NCI-H2029 (cell line): ENCODE measurements at regions not wholly inside any gene's neighbourhood (a gene's known extent, or its start where the extent isn't known, plus 50 kb on each side); places are given as distances from the start of the nearest gene placed in this dataset.
"Not testable (repeated sequence)": the region's sequence is repeated elsewhere in the genome, so short reads cannot be mapped to it uniquely, and the experiment has no call there.

Source experiments
- DNase-seq: peaks from one replicate; lab custom pipeline; 2025; lab: John Stamatoyannopoulos, UW

DNA sequence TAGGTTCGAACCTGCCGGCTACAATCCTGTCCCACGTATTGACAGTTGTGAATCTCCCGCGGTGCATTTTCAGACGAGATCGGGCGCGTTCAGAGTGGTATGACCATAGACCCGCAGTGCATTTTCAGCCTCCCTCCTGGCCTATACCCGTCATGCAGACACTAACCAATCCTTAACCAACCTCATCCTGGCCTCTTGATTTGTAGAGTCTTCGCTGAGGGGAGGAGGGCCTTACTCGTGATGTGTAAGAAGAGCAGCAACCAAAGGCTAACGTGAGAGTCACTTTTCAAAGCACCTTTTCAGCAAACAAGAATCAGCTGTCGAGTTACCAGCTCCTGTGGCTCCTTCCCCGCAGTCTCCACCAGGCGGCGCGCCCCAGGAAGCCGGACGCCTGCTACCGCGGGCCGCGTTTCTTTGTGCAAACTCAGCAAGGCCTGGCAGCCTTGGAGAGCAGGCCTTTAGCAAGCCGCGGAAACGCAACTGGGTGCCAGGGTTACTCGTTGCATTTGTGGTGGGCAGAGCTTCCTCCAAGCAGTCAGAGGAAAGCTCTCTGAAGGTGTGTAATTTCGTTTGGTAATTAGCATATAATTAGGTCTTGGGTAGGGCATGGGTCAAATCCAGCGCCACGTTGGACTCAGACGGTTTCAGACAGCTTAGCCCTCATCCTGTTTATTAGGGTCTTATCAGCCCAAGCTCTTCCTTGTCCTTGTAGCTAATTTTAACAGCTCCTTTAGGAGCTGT, 139.8 kb downstream of the OR2B2 start:
- DNase-seq = peak; percentile 77

DNA sequence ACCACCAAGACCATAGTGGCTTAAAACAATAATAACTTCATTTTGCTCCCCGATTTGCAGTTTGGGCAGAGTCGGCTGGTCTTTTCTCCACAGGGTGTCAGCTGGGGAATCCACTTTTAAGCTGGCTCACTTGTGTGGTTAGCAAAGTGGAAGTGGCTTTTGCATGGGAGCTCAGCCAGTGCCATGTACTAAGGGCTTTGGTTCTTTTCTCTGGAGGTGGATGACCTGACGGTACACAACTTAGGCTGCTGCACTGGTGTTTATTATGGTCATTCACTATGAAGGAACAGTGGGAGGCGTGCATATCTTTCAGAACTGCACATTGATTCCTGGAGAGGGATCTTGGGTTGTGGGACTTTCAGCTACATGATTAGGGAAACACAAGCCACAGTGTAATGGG, 141.0 kb downstream of the OR2B2 start:
- no peak for DNase-seq

DNA sequence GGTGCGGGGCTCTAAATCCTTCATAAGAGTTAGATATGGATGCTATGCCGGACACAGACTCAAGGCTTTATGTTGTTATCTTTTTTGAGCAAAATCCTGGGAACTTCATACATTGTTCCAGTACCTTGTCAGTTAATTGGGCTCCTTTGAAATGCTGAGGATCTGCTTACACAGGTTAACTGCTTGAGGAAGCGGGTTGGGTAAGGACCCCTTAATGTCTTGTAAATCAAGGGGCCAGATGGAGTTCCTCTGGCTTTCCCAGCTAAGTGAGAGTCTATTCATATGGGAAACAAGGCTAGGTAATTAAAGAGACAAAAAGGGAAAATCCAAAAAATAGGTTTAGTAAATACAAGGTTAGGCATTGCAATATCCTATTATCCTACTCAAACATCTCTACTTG, 141.5 kb downstream of the OR2B2 start:
- DNase-seq = no peak

DNA sequence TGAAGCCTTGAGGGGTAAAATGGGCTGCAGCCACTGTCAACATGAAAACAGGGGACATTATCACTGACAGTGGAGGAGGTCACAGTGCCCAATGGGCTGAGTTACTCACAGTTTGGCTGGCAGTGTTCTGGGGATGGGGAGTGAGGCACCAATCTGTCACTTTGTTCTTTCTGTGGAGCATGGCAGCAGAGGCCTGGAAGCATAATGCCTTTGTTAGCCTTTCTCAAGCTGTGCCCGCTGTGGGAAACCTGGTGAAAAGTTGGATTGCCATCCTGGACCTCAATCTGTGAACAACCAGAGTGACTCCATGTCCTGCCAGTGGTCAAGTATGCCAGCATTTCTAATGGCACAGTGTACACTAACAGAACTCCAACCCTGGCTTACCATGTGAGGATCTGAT, 143.6 kb downstream of the OR2B2 start:
- DNase-seq = no peak

DNA sequence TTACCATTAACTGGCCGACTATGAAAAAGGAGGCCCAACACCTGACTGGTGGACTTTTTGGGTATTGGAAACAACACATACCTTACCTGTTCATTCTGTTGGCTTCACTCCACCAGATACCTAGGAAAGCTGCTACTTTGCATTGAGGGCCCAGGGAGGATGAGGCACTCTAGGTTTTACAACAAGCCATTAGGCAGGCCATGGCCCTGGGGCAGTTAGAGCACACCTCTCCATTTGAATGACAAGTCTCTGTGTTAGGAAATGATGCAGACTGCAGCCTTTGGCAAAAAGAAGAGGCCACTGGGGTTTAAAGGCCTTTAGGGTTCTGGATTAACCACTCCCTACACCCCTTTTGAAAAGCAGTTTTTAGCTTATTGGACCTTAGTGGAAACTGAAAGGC, 144.3 kb downstream of the OR2B2 start:
- DNase-seq = no peak

DNA sequence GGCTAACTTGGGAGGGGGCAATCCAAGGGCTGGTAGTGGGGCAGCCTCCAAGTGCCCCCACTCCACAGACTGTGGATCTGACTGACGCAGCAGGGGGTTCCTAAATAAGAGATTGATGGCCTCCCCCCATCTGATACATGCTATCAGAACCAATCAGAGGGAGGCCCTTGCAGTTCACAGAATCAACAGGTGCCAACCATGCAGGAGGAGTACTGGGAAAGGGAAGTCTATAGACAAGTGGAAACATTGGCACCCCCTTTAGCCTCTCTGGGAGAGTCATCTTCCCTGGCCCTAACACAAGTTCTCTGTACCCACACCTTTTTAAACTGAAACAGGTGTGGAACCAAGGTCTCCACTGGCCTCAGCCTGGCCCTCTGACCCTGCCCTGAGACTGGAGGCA, 145.8 kb downstream of the OR2B2 start:
- no peak for DNase-seq

- DNase-seq = no peak
Observed at GRCh38 chr6:27765028-27765590, 147.1 kb downstream of the OR2B2 start.

- no peak for DNase-seq
Observed at GRCh38 chr6:27761391-27761790, 150.8 kb downstream of the OR2B2 start.

GRCh38 chr6:27760464-27760863, 151.7 kb downstream of the OR2B2 start:
- DNase-seq = no peak

- DNase-seq = no peak
Observed at GRCh38 chr6:27759930-27760329, 152.3 kb downstream of the OR2B2 start.

DNA sequence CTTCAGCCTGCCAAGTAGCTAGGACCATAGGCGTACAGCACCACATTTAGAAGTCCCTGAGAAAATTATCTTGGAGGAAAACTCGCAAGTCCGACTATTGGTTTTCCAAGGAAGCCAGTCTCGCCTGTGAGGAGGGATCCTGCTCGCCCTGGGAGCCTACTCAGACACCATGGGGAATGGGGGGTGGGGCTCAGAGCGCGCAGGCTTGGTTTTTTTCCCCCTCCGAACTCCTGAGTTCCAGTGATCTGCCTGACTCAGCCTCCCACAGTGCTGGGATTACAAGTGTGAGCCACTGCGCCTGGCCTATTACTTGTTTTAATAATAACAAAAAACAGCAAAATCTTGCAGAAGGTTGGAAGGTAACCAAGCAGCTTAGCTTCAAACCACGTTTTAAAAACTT, 153.7 kb downstream of the OR2B2 start:
- DNase-seq = no peak

- DNase-seq = no peak
Observed at GRCh38 chr6:27757307-27757706, 154.9 kb downstream of the OR2B2 start.

GRCh38 chr6:27755768-27756167, 156.4 kb downstream of the OR2B2 start:
- DNase-seq = no peak

- DNase-seq = no peak
Observed at GRCh38 chr6:27754408-27754782, 157.8 kb downstream of the OR2B2 start.

DNA sequence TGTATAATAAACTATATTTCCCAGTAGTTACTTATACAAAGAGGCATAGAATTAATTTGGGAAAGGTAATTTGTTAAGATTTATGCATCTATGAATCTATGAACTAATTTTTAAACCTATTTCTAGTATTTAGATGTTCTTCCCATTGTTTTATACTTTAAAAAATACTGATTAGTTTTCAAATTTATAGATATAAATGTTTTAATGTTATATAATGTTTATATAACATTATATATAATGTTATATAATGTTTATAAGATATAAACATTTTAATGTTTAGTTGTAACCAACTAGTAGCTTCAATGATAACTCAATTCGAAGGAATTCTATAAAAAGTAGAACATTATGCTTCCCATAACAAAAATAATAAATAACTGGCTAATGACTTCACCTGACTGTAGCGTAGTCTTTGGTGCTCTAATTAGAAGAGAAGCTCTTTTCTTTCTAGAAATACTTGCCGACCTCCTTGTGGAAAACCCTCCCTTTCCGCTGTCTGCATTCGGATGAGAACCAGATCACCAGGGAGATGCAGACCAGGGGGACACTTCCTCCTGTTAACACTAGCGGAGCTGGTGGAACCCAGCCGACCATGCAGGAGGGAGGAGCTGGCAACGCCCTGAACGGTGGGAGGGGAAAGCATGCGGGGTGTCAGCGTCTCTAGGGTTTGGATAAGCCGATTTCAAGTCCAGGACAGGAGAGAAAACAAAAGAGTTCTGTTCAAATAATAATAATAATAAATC, 158.4 kb downstream of the OR2B2 start:
- DNase-seq = peak; percentile 59

DNA sequence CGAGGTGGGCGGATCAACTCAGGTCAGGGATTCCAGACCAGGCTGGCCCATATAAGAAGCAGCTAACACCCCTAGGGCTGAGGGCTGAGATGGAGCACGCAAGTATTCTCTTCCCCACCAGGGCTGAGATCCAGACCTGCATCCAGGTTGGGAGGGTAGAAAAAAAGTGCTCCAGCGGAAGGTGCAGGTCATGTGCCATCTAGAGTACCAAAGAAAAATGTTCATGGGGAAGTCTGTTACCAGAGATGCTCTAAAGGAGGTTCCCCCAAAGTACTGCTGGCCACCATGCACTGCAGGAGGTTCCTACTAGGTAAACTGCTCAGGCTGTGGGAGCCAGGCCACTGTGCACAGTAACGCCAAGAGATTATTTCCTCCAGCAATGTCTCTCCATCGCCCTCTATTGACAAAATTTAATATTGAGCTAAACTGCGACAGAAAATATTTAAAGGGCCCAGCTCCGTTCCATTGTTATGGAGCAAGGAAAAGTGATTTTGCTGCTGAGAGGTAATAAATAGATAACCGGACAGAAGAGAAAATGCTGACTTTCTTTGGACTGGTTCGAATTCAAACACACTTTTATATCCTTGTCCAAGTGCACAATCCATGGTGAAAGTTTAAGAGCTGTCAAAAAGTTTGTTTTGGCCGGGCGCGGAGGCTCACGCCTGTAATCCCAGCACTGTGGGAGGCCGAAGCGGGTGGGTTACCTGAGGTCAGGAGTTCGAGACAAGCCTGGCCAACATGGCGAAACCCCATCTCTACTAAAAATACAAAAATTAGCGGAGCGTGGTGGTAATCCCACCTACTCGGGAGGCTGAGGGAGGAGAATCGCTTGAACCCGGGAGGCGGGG, 159.9 kb downstream of the OR2B2 start:
- DNase-seq = peak; percentile 83

GRCh38 chr6:27748661-27749060, 163.5 kb downstream of the OR2B2 start:
- no peak for DNase-seq

DNA sequence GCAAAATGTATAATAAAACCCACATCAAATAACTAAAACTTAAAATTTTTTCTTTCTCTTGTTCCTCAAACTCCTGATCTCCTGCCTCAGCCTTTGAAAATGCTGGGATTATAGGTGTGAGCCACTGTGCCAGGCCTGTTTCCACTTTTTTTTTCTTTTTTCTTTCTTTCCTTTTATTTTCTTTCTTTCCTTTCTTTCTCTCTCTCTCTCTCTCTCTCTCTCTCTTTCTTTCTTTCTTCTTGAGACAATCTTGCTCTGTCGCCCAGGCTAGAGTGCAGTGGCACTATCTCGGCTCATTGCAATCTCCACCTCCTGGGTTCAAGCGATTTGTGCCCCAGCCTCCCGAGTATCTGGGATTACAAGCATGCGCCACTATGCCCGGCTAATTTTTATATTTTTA, 164.6 kb downstream of the OR2B2 start:
- DNase-seq = no peak

DNA sequence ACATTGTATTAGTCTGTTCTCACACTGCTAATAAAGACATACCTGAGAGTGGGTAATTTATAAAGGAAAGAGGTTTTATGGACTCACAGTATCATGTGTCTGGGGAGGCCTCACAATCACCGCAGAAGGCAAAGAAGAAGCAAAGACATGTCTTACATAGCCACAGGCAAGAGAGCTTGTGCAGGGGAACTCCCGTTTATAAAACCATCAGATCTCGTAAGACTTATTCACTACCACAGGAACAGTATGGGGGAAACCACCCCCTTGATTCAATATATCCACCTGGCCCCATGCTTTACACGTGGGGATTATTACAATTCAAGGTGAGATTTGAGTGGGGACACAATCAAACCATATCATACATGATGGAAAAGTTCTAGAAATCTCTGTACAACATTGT, 165.3 kb downstream of the OR2B2 start:
- DNase-seq = not testable (repeated sequence)

DNA sequence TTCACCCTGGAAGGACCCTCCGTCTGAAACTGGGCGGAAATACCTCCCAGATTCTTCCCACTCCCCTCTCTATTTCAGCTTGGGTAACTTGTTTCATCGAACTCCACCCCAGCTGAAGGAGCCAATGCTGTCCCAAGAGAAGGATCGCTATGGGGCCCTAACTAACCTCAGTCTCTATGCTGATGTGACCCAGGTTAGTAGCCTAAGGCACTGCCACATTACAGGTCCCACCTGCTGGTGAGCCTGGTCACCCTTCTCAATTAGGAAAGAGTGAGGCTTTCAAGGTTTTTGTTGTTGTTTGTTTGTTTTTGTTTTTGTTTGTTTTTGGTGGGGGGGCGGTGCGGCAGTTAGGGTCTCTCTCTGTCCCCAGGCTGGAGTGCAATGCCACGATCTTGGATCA, 168.4 kb downstream of the OR2B2 start:
- DNase-seq = no peak

DNA sequence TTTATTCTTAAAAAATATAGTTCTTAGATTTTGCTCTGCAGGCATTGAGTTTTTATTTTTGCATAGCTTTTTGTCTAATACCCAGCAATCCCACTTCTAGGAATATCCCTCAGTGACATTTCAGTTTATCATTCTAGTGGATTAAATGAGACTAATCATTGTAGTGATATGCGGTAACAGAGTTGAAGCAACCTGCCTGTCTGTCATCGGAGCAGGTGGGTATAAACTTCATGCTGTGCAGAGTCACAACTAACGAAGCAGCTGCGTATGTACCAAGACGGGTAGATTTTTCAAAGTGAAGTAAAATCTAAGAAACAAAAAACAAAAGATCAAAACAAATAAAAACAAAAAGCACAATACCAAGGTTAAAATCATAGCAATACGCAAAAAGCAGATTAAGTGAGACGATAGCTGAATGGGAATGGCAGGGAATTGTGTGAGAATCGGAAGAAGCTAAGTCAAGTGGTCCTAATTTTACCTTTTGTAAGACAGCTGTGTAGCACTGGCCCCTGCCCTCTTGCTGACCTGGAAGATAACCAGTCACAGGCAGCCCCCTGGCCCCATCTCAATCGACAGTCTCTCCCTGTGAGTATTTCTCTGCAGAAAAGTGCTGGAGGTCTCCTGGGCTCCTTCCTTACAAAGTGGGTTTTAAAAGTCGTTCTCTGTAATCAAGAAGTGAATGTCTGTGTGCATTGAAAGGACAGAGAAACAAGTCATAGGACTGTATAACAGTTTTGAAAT, 169.2 kb downstream of the OR2B2 start:
- DNase-seq = no peak

DNA sequence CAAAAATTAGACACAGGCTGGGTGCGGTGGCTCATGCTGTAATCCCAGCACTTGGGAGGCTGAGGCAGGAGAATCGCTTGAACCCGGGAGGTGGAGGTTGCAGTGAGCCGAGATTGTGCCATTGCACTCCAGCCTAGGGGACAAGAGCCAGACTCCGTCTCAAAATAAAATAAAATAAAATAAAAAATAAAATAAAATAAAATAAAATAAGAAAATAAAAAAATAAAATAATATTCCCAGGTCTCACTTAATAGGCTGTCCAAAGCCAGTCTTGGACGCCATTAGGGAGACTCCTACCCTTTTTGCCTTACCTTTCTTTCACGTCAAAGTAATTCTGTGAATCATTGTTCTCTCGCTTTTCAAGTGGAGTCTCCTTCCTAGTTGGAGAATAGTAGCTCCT, 172.3 kb downstream of the OR2B2 start:
- not testable (repeated sequence) for DNase-seq
